H1 (cell line): ENCODE measurements at regions not wholly inside any gene's neighbourhood (a gene's known extent, or its start where the extent isn't known, plus 50 kb on each side); places are given as distances from the start of the nearest gene placed in this dataset.
A peak's percentile ranks its signal among the peaks of the same experiment; 100 is the strongest.

Experiments used
- CTCF ChIA-PET: fragments of 300-600 bp; sonication (Branson Sonifier 250); formaldehyde crosslinking; loops from one replicate; lab custom pipeline; 2021; ENCODE audit not compliant: partially characterized antibody; lab: Charles Lee
- POLR2A ChIA-PET: fragments of 300-600 bp; sonication (Branson Sonifier 250); formaldehyde crosslinking; loops from one replicate; lab custom pipeline; 2021; ENCODE audit warnings: inconsistent platforms; ENCODE audit not compliant: partially characterized antibody; lab: Charles Lee
- DNase-seq, 2 experiments: peaks; one replicate each; pipeline versions ENCODE4 v3.0.0 to v3.0.0-alpha.2; 2010 to 2022; ENCODE audit warnings: low spot score in 2 of 2, low read depth in 1 of 2, mixed read lengths in 1 of 2
- FAIRE-seq: peaks from 2 replicates; lab custom pipeline; 2011; peaks lifted over from hg19 to GRCh38; lab: Jason Lieb, UNC
- H2AFZ ChIP-seq: 2 replicates; pipeline ENCODE4 v1.8.1; 2012; ENCODE audit warnings: low read length, inconsistent platforms
- H2AK5ac ChIP-seq: 2 replicates; pipeline ENCODE4 v1.6.1; 2013; ENCODE audit warnings: low read depth, low read length
- H2BK120ac ChIP-seq: replicated peaks from 2 replicates; pipeline ENCODE3; 2013; ENCODE audit warnings: low read depth, low read length, inconsistent platforms
- H2BK12ac ChIP-seq: 2 replicates; pipeline ENCODE4 v1.6.1; 2013; ENCODE audit warnings: low read depth, low read length
- H2BK15ac ChIP-seq: 2 replicates; pipeline ENCODE4 v1.6.1; 2013; ENCODE audit warnings: low read length
- H2BK20ac ChIP-seq: 2 replicates; pipeline ENCODE4 v1.6.1; 2013; ENCODE audit warnings: low read length
- H2BK5ac ChIP-seq: 2 replicates; pipeline ENCODE4 v1.6.1; 2013; ENCODE audit warnings: low read depth, low read length
- H3K14ac ChIP-seq: 2 replicates; pipeline ENCODE4 v1.6.1; 2013; ENCODE audit warnings: inconsistent platforms; ENCODE audit not compliant: insufficient read length
- H3K18ac ChIP-seq: 2 replicates; pipeline ENCODE4 v1.6.1; 2013; ENCODE audit warnings: low read length; ENCODE audit errors: extremely low read depth
- H3K23ac ChIP-seq: 2 replicates; pipeline ENCODE4 v1.6.1; 2013; ENCODE audit warnings: inconsistent platforms; ENCODE audit not compliant: insufficient read length
- H3K23me2 ChIP-seq: 2 replicates; pipeline ENCODE4 v1.6.1; 2013; ENCODE audit warnings: low read depth, low read length
- H3K27ac ChIP-seq: 2 replicates; pipeline ENCODE4 v1.6.1; 2011; ENCODE audit warnings: low read depth, low read length, inconsistent platforms
- H3K27me3 ChIP-seq, 4 experiments: replicated peaks in 1 of 4; 1 replicate in 1 of 4; 2 replicates in 3 of 4; pipeline versions ENCODE4 v1.6.1 to v1.8.1; 2011 to 2013; ENCODE audit warnings: low read length in 3 of 4, mild to moderate bottlenecking in 3 of 4, inconsistent platforms in 2 of 4, mixed read lengths in 2 of 4, moderate library complexity in 1 of 4; ENCODE audit not compliant: control insufficient read depth in 3 of 4, insufficient read depth in 3 of 4; ENCODE audit errors: extremely low read depth in 1 of 4
- H3K36me3 ChIP-seq, 4 experiments: 2 replicates each; pipeline versions ENCODE4 v1.6.1 to v1.8.1; 2011 to 2013; ENCODE audit warnings: mild to moderate bottlenecking in 4 of 4, low read length in 3 of 4, moderate library complexity in 2 of 4, control low read depth in 1 of 4, inconsistent platforms in 1 of 4; ENCODE audit not compliant: insufficient read depth in 4 of 4, control insufficient read depth in 2 of 4
- H3K4ac ChIP-seq: replicated peaks from 2 replicates; pipeline ENCODE3; 2013; ENCODE audit warnings: low read length, low read depth, mixed read lengths, inconsistent platforms; ENCODE audit not compliant: insufficient read length
- H3K4me1 ChIP-seq, 4 experiments: replicated peaks in 1 of 4; 1 replicate in 1 of 4; 2 replicates in 3 of 4; pipeline versions ENCODE4 v1.6.1 to v1.8.1; 2011 to 2013; ENCODE audit warnings: low read length in 3 of 4, inconsistent platforms in 2 of 4, mixed read lengths in 1 of 4; ENCODE audit not compliant: insufficient read depth in 4 of 4, control insufficient read depth in 3 of 4
- H3K4me2 ChIP-seq, 2 experiments: 2 replicates each; pipeline versions ENCODE4 v1.6.1 to v1.8.1; 2011 to 2013; ENCODE audit warnings: low read depth in 2 of 2, low read length in 2 of 2, control low read depth in 1 of 2, inconsistent platforms in 1 of 2, mild to moderate bottlenecking in 1 of 2; ENCODE audit not compliant: insufficient read depth in 1 of 2
- H3K4me3 ChIP-seq, 4 experiments: fragments of 200-600, 300-600 bp in 1 of 4; sonication (generic), shearing (Covaris generic), sonication (Bioruptor Twin) in 1 of 4; 2 replicates each; pipeline versions ENCODE4 v1.5.1 to v1.8.1; 2011 to 2016; ENCODE audit warnings: low read length in 4 of 4, low read depth in 3 of 4, control low read depth in 2 of 4, inconsistent platforms in 2 of 4, mild to moderate bottlenecking in 2 of 4, mixed read lengths in 1 of 4, moderate library complexity in 1 of 4; ENCODE audit not compliant: insufficient read depth in 2 of 4; ENCODE audit errors: extremely low read depth in 1 of 4
- H3K56ac ChIP-seq: replicated peaks from 2 replicates; pipeline ENCODE3; 2013; ENCODE audit warnings: low read depth, mild to moderate bottlenecking, mixed read lengths, low read length, inconsistent platforms; ENCODE audit not compliant: insufficient read length
- H3K79me1 ChIP-seq: 2 replicates; pipeline ENCODE4 v1.6.1; 2013; ENCODE audit warnings: low read depth, low read length, control low read depth
- H3K79me2 ChIP-seq, 2 experiments: 2 replicates each; pipeline versions ENCODE4 v1.6.1 to v1.8.1; 2012 to 2013; ENCODE audit warnings: low read length in 2 of 2, mild to moderate bottlenecking in 2 of 2, inconsistent platforms in 1 of 2; ENCODE audit not compliant: insufficient read depth in 2 of 2, control insufficient read depth in 1 of 2
- H3K9ac ChIP-seq, 4 experiments: replicated peaks in 1 of 4; 1 replicate in 1 of 4; 2 replicates in 3 of 4; pipeline versions ENCODE4 v1.6.1 to v1.8.1; 2011 to 2013; ENCODE audit warnings: low read depth in 3 of 4, low read length in 3 of 4, control low read depth in 2 of 4, mild to moderate bottlenecking in 2 of 4, moderate library complexity in 2 of 4, inconsistent platforms in 1 of 4; ENCODE audit errors: extremely low read depth in 1 of 4
- H3K9me3 ChIP-seq, 2 experiments: 2 replicates each; pipeline versions ENCODE4 v1.6.1 to v1.8.1; 2012 to 2013; ENCODE audit warnings: mild to moderate bottlenecking in 2 of 2, moderate library complexity in 2 of 2, control low read depth in 1 of 2, inconsistent platforms in 1 of 2, low read depth in 1 of 2, low read length in 1 of 2, mixed read lengths in 1 of 2; ENCODE audit not compliant: insufficient read depth in 2 of 2
- H4K20me1 ChIP-seq, 2 experiments: replicated peaks in 1 of 2; 2 replicates each; pipeline versions ENCODE3 to v1.8.1; 2011 to 2013; ENCODE audit warnings: inconsistent platforms in 2 of 2, low read length in 2 of 2, mild to moderate bottlenecking in 1 of 2; ENCODE audit not compliant: insufficient read depth in 2 of 2, control insufficient read depth in 1 of 2
- H4K5ac ChIP-seq: 2 replicates; pipeline ENCODE4 v1.6.1; 2013; ENCODE audit warnings: low read length, low read depth, mixed read lengths, inconsistent platforms; ENCODE audit not compliant: insufficient read length
- H4K8ac ChIP-seq: 2 replicates; pipeline ENCODE4 v1.8.0; 2013; ENCODE audit warnings: mild to moderate bottlenecking, moderate library complexity, low read length, inconsistent platforms; ENCODE audit not compliant: insufficient read depth; ENCODE audit errors: extremely low read depth
- H4K91ac ChIP-seq: replicated peaks from 2 replicates; pipeline ENCODE3; 2013; ENCODE audit warnings: low read length, mixed read lengths, inconsistent platforms; ENCODE audit not compliant: insufficient read length
- CTBP2 ChIP-seq: IDR thresholded peaks from 2 replicates; pipeline ENCODE4 v1.7.0; 2011; ENCODE audit warnings: borderline replicate concordance, mild to moderate bottlenecking, moderate library complexity, mixed read lengths, low read length; ENCODE audit not compliant: insufficient read depth, insufficient read length
- GTF2F1 ChIP-seq: IDR thresholded peaks from 2 replicates; pipeline ENCODE4 v1.6.1; 2012; ENCODE audit warnings: low read depth, low read length, improper control_type of control experiment, borderline replicate concordance
- KDM5A ChIP-seq: fragments of 200-600 bp; IDR thresholded peaks from 2 replicates; pipeline ENCODE4 v1.7.1; 2012; ENCODE audit warnings: mild to moderate bottlenecking, low read length, inconsistent platforms, mixed read lengths
- POU5F1 ChIP-seq: IDR thresholded peaks from 2 replicates; pipeline ENCODE4 v1.6.1; 2011; ENCODE audit warnings: low read depth, mild to moderate bottlenecking, low read length, moderate library complexity
- RFX5 ChIP-seq: IDR thresholded peaks from 2 replicates; pipeline ENCODE4 v1.6.1; 2011; ENCODE audit warnings: low read depth, low read length, improper control_type of control experiment, borderline replicate concordance
- YY1 ChIP-seq: IDR thresholded peaks from 2 replicates; pipeline ENCODE4 v1.6.1; 2011; ENCODE audit warnings: low read depth, mild to moderate bottlenecking, low read length
- WGBS, 2 experiments: shearing (Covaris generic) in 1 of 2; methylation state at CpG; one replicate each; pipeline versions ENCODE4 v1.1.6 to v1.1.7; 2013 to 2015; ENCODE audit warnings: low lambda C conversion rate in 2 of 2, mixed read lengths in 2 of 2, inconsistent platforms in 1 of 2, low coverage in 1 of 2, missing lambda C conversion rate in 1 of 2; ENCODE audit not compliant: insufficient replicate concordance in 2 of 2, insufficient coverage in 1 of 2, insufficient read length in 1 of 2; ENCODE audit errors: extremely low coverage in 1 of 2, missing lambda C conversion rate in 1 of 2; 5-methylcytosine and 5-hydroxymethylcytosine counted together
- TF ChIP-seq, protein P1 (sequence below): IDR thresholded peaks from 2 replicates; pipeline ENCODE4 v1.6.1; 2012; ENCODE audit warnings: low read length, inconsistent platforms

DNA sequence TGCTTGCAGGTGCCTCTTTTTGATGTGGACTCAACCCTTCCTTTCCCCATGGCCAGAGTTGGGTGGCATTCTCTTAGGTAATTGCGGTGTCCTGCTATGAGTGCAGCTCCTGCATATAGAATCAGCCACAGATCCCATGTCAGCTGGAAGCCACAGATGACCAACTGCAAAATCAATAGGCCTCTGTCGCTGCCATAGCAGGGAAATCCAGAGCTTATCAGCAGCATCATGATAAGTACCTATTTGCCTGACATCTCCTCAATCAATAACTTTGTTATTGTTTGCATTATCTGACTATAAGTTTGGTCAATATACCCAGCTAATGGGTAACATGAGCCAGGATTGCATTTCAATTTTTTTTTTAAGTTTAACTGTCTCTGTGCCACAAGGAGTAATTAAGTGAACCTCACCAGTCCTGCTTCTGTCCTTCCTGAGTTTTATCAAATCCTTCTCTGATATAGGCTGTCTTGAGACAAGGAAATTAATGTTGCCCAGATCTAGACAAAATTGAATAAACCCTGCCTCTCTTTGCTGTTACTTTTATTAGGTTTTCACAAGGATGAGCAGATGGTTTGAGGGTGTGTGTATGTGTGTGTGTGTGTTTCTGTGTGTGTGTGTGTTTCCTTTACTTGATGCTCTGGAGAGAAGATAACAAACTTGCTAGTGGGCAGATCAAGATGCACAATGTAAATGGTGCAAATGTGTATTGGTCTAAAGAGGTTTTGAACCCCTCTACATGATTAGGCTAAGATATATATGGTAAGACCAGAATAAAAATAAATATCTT lies 59.6 kb upstream of the CREB1 start:
- Histone ChIP-seq H2BK12ac (no peak overlapping the region), H3K79me2 (no peaks in the 10 kb centered on the region), H3K9ac (no peak overlapping the region), H2BK20ac (peak overlapping the region; percentile 13; the same call in 1 of the 2 replicates), H4K91ac (no peak overlapping the region), H2BK15ac (no peak overlapping the region), H3K9me3 (no peaks in the 10 kb centered on the region), H3K79me1 (no peaks in the 10 kb centered on the region), H3K14ac (no peak overlapping the region), H3K27ac (no peak overlapping the region), H4K8ac (peak overlapping the region; percentile 81), H3K27me3 (no peaks in the 10 kb centered on the region), H4K20me1 (no peaks in the 10 kb centered on the region), H2BK5ac (no peak overlapping the region), H3K18ac (no peak overlapping the region), H2AK5ac (0 out of 2 replicates have a peak overlapping the region, but pooled peaks have one; percentile 26), H3K23me2 (no peaks in the 10 kb centered on the region), H3K4me3 (no peak overlapping the region), H3K4ac (no peak overlapping the region), H4K5ac (no peak overlapping the region), H3K36me3 (no peaks in the 10 kb centered on the region), H2AFZ (no peak overlapping the region), H3K4me2 (no peak overlapping the region), H3K23ac (no peak overlapping the region), H3K56ac (no peak overlapping the region), H2BK120ac (no peak overlapping the region), H3K4me1 (peaks cover 0 to 12% (median 5%) of the 10 kb centered on the region in 4 experiments; a peak in 3 of 7 replicates)
- DNase-seq (no peak), FAIRE-seq (no peak)
- ChIA-PET POLR2A (no interaction called here), CTCF (interaction anchor here (1.8 to 2.6 kb wide), 3 partner anchors 243 to 670 kb away, joined by 3 to 10 read pairs (median 4); no protein-coding TSS in a partner anchor)
- 97% methylated on average over 2 of the region's 2 CpGs; no CpG with 5 or more reads in 1 of the 2 experiments for WGBS, 2 experiments
- no peak for TF ChIP-seq RFX5
- TF ChIP-seq GTF2F1: no peak
- no peak for TF ChIP-seq YY1
- no peak for TF ChIP-seq POU5F1
- no peak for TF ChIP-seq KDM5A
- TF ChIP-seq, protein P1, sequence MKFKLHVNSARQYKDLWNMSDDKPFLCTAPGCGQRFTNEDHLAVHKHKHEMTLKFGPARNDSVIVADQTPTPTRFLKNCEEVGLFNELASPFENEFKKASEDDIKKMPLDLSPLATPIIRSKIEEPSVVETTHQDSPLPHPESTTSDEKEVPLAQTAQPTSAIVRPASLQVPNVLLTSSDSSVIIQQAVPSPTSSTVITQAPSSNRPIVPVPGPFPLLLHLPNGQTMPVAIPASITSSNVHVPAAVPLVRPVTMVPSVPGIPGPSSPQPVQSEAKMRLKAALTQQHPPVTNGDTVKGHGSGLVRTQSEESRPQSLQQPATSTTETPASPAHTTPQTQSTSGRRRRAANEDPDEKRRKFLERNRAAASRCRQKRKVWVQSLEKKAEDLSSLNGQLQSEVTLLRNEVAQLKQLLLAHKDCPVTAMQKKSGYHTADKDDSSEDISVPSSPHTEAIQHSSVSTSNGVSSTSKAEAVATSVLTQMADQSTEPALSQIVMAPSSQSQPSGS: no peak
- no peak for TF ChIP-seq CTBP2
